DMS79 (cell line): ENCODE measurements at regions not wholly inside any gene's neighbourhood (a gene's known extent, or its start where the extent isn't known, plus 50 kb on each side); places are given as distances from the start of the nearest gene placed in this dataset.
"Not testable (repeated sequence)": the region's sequence is repeated elsewhere in the genome, so short reads cannot be mapped to it uniquely, and the experiment has no call there.

Experiments used
- DNase-seq: peaks from one replicate; lab custom pipeline; 2025; lab: John Stamatoyannopoulos, UW

DNA sequence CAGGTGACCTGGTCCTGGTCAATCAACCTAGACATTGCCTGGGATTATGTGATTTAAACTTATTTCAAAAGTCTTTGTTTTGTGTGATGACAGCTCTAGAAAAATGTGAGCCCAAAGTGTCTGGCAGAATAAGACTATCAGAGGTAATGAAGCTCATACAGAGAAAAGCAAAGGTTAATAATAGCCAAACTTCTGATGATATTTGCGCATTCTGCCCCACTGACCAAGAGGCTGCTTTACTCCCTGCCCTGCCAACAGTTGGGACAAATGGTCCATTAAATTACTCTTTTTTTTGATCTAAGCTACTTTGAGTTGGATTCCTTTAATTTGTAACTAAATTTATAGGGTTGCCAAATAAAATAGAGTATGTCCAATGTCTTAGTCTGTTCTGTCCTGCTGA, 911.2 kb downstream of the MCTP2 start:
- no peak for DNase-seq

DNA sequence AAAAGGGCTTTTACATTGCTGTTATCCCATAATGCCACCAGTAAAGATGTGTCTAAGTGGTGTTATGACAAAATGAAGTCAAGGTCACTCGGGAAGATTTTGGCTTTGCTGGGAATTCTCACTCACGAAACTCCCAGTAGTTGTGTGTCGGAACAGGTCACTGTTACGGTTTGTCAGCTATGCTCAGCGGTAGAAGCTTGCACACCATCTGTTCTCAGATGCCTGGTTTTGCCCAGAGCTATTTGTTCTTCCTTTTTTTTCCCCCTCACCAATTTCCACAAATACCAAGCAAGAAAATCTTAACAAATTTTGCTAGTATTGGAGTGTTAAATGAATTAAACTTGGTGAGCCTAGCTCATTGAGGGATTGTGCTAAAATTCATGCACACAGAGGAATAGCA, 915.1 kb downstream of the MCTP2 start:
- no peak for DNase-seq

DNA sequence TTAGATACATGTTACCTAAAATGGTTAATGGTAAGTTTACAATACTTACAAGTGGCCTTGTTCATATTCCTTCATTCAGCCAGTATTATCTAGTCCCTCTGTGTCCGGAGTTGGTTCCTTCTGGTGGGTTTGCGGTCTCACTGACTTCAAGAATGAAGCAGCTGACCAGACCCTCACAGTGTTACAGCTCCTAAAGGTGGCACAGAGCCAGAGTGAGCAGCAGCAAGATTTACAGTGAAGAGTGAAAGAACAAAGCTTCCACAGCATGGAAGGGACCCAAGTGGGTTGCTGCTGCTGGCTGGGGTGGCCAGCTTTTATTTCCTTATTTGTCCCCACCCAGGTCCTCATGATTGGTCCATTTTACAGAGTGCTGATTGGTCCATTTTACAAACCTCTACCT, 916.8 kb downstream of the MCTP2 start:
- no peak for DNase-seq

DNA sequence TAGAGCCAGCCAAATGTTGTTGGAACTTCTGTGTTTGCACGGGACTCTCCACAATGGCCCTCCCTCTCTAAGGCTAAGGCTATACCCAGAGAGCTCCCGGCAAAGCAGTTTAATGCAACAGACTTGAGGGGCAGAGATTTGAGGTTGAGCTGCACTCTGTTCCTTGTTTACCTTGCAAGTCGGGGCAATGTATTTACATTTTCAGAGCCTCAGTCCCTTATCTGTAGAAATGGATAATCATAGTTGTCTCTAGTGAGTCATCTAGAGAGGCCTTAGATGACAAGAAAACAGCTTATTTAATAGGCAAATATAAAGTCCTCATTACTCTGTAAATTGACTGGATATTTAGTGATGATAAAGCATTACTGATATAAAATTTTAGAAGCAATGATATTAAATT, 917.7 kb downstream of the MCTP2 start:
- DNase-seq, result no peak

DNA sequence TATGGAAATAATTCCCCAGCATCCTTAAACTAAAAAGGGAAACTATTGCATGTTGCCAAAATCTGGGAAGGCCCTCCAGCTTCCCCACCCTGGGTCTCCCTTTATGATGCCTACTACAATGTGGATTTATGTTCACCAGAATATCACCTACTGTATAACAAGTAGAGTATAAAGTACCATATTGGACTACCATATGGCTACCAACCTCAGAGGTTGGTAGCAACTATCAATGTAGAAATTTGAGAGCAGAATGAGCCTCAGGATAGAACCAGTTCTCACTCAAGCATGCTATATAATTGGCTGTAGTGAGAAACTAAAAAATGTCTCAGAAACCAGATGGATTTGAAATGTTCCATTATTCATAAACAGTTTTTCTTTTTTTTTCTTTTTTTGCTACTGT, 918.4 kb downstream of the MCTP2 start:
- DNase-seq, result no peak

DNA sequence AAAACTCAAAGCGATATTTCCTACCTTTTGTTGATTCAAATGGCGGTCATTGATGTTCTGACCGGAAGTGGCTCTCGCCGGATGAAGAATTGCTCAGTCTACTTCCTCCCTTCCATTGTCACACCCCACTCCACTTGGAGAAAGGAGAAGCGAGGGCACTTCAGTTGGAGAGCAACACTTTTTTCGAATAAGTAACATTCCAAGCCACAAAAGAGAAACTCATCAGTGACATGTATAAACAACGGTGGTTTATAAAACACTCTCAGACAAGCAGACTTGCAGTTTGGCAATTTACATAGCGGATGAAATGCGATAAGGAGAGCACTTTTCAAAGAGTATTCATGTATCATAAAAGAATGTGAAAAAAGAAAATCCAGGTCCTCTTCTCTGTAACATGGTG, 919.1 kb downstream of the MCTP2 start:
- DNase-seq, result no peak

DNA sequence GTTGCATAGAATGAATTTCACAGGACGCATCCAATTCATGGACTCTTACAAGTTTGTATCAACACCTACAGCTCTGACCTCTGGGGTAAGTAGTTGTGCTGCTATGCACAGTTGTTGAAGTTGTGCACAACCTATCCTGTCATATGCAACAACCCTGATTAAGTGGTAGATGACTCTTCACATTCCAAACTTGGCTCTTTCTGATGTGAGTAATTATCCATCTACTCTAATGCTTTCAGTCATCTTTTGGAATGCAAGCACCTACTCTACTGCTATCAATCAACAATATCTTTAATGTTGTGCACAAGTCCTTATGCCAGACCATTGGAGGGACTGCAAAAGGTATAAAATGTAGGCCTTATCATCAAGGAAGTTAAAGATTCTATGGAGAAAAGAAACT, 921.4 kb downstream of the MCTP2 start:
- no peak for DNase-seq

DNA sequence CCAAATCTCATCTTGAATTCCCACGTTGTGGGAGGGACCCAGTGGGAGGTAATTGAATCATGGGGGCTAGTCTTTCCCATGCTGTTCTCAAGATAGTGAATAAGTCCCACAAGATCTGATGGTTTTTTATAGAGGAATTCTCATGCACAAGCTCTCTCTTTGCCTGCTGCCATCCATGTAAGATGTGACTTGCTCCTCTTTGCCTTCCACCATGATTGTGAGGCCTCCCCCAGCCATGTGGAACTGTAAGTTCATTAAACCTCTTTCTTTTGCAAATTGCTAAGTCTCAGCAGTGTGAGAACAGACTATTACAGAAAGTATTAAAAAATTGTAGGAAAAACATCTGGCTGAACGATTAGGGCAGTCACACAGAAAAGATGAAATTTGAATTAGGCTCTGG, 921.8 kb downstream of the MCTP2 start:
- not testable (repeated sequence) for DNase-seq

DNA sequence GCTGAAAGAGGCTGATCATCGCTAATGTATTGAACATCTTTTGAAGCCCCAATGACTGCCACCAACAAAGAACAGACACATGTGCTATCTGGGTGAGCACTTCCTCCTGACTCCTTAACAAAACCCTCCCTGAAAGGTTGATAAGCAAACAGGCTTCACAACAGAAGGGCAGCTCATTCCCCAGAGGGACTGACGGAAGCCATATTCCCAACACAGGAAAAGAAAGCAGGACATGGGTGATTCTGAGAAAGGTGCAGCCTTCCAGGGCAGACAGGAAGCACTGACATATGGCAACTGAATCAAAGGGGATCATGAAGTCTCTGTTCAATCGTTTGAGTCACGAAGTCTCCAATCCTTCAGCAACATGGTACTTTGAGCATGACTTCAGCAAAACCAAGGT, 929.0 kb downstream of the MCTP2 start:
- no peak for DNase-seq

DNA sequence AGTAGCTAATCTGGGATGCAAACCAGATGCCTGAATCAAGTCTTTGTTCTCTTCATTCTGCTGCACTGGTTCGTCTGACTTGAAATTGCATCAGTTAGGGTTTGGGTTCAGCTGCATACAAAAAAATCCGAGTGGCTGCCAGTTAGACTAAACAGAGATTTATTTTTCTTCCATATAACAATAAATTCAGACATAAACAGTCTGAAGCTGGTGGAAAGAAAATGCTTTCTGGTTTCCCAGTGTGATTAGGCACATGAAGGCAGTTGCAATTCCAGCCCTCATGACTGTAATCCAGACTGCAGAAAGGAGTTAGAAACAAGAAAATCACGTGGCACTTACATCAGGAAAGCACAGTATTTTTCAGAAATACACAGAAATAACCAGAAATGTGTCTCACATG, 930.7 kb downstream of the MCTP2 start:
- DNase-seq, result no peak

DNA sequence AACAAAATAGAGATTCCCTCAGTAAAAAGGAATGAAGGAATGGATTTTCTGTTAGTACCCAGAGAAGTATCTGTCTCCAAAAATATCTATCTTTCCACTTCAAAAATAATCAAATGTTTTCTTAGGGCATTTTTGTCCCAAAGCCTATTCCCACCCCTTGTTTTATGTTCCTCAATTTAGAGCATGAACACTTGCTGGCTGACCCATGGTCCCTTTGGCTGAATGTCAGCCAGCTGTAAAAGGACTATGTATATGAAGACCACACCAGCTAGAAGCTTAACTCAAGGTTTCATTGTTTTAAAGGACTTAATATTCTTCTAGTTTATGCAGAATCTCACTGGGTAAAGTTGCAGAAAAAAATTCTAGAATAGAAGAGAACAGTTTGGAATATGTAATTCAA, 931.2 kb downstream of the MCTP2 start:
- DNase-seq, result no peak

DNA sequence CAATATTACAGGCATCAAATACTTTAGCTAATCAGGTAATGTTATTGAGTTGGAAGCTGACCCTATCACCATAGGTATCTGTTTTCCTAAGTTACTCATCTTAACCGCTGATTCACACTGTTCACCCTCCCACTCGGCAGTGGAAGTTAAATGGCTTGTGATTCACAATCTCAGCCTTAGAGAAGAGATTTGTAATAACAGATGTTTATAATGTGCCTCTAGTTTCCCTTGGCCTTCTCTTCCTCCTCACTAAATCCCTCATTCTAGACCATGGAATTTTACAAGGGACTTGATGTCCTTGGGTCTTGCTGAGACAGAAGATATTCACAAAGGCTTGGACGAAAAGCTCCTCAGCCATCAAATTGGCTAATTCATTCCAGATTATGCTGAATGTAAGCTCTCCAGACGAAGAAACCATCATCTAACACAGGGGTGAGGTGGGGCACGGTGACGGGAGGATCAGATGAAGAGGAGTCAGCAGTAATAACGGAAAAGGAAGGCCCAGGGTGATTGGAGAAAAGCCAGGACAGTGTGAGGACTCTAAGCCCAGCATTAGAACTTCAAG, 931.7 kb downstream of the MCTP2 start:
- no peak for DNase-seq

DNA sequence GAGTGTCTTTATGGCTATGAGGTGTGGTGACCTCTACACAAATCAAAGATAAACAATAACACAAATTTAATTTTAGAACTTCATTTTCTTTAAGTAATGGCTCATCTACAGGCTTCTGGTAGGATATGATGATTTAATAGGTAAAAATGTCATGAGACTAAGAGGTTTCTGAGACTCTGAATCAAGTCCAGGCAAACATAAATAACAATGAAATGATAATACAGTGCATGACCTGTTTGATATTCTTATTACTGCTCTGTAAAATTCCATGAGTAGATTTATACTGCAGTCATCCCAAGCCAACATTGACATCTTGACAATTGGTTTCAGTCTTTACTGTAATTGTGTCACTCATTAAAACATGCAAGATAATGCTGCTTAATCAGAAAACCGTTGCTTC, 936.8 kb downstream of the MCTP2 start:
- DNase-seq, result no peak

DNA sequence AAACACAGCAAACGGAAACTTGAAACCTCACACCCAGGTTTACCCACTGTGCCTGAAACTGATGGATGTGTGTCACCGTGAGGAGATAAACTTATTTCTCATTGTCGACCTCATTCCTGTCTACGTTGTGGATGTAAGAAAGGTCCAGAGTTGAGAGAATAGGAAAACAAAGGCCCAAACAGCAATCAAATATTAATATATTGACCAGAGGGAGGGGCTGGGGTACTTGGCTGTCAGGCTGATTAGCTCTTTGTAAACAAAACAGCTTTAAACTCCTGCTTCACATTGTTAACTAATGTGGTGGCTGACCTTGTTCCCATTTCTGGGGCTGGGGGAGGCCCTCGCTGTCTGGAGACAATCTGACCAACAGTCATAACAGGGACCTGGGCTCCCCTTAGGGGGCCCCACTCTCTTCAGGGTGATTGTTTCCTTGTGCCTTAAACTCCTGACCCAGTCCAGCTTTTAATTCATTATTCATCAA, 937.6 kb downstream of the MCTP2 start:
- no peak for DNase-seq

DNA sequence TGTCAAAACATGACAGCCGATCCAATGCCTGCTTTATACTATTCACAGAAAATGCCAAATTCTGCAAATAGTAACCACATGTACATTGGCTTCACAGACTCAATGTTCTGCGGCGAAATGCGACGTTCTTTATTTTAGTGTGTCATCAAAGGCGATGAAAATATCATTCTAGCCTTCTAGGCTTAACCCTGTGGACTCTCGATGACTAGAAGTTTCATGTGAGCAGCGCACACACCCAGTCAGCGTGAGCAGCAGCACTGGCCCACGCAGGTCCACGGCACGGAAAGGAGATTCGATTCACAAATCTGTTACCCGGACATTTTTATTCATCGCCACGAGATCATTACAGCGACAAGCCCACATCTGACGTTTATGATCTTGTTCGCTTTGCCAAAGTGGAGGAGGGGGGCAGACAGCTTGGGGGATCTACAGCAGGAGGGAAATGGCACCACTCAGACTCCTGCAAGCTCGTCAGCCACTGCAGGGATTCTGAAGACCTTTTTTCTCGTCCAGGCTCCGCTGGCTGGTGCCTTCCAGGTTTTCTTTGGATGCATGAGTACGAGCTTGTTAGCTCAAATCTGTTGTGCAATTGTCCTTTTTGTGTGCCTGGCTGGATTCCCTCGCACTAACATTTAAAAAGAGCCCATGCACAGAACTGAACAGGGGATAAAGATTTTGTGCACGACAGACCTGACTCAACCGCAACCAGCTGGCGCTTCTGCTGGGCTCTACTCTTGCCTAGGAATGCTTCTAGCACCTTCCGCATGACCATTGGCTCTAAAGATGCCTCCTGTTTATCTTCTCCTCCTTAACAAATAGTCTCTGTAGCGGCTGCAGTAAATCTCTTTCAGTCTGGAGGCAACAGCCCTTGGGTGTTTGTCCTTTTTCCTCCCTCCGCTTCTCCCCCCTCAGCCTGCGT, 938.4 kb downstream of the MCTP2 start:
- no peak for DNase-seq

DNA sequence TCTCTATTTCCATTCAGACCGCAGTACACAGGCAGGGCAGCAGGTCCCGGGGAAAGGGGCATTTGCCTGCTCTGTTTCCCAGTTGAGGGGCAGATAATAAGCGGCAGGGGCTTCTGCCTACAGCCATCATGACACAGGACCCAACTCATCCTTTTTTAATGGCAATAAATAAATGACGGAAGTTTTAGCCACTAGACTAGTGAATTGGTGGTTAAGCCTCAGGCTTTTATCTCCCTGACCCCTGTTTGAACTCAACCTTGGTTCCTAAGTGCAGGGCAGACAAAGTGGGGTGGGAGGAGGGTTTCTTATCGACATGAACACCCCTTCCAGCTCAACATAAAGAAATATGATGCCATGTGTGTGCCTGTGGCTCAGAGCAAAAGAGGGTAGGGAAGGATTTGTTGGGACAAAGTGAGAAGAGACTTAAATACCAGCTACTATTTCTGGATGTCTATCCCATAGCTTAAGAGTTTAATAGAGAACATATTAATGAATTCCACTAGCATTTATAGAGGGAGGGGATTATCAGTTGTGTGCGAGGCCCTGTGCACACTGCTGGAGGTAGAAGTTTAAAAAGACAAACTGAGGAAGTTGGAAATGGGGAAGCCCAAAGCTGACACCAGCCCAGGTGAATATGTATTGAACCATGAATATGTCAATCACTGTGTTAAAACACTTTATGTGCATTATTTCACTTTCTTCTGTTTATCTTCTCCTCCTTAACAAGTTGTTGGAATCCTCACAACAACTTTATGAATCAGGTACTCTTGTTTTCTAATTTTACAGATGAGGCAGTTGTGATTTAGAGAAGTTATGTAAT, 939.4 kb downstream of the MCTP2 start:
- DNase-seq, result no peak

DNA sequence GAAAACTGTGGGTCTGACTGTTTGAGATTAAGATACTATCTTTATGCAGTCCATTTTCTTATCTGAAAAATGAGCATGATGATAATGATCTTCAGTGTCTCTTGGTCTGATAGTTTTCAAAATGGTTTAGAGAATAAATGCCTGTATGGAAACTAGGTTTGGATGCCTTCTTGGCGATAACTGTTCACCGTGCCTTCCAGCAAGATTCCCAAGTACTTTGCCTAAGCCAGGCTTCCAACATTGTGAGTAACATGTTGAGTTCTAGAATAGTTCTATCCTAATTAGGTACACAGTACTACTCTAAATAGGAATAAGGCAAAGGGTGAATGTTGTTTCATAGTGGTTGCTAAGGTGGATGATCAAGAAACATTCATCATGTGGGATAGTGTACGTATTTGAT, 940.2 kb downstream of the MCTP2 start:
- DNase-seq, result no peak

DNA sequence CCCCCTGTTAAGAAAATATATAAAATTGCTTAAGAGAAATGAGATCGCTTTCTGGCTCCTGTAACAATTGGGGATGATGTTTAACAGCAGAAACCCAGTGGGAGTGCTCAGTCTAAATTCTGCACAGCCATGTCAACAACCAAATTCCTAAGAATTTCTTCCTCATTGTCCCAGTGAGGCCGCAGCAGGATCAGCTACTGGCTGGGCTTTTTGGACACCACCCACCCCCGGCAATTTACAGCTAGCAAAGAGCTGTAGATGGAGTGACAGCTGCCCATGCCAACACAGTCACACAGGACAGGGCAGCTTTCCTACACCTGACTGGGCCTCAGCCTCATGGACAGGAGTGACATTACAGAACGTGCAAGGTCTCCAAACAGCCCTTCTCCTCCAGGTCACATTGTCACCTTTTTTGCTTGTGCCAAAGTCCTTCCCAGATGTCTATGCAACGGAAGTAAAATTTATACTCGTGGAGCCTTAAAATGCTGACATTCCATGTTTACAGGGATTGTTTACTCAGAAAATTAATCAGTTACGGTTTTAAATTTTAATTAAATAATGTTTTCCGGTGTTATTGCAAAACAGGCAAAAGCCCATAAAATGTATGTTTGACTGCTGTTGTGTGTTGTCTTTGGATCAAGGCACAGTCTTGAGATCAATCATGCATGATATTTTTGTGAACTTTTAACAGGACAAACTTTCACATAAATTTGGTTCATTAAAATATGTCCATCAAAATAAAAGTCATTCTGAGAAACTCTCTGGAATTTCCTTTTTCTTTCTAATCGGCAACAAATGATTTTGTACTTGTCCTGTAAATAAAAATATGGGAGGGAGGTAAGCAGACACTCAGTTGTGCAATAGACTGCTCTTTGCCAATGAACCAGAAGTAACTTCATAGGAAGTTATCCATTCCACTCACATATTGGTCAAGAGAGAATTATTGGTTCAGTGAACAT, 943.2 kb downstream of the MCTP2 start:
- no peak for DNase-seq

DNA sequence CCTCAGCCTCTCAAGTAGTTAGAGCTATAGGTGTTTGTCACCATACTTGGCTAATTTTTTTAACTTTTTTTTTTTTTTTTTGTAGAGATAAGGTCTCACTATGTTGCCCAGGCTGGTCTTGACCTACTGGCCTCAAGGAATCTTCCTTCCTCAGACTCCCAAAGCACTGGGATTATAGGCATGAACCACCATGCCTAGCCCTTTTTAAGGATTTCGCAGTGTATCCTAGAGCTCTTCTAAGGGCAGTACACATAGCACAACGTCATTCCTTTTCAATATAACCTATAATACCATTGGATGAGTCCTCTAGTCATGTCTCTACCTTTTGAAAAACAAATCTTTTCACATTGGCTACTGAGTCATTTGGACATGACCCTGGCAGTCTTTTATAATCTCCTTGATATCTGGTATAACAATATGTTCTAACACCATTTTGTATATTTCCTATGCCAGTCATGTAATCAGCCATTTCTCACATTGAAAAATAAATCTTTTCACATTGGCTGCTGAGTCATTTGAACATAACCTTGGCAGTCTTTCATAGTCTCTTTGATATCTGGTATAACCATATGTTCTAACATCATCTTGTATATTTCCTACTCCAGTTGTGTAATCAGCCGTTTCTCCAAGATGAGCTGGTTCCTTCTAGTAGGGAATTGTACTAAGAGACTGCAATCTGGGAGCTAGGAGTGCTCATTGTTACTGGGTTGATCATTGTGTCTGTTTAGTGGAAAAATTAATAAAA, 944.7 kb downstream of the MCTP2 start:
- DNase-seq, result no peak

DNA sequence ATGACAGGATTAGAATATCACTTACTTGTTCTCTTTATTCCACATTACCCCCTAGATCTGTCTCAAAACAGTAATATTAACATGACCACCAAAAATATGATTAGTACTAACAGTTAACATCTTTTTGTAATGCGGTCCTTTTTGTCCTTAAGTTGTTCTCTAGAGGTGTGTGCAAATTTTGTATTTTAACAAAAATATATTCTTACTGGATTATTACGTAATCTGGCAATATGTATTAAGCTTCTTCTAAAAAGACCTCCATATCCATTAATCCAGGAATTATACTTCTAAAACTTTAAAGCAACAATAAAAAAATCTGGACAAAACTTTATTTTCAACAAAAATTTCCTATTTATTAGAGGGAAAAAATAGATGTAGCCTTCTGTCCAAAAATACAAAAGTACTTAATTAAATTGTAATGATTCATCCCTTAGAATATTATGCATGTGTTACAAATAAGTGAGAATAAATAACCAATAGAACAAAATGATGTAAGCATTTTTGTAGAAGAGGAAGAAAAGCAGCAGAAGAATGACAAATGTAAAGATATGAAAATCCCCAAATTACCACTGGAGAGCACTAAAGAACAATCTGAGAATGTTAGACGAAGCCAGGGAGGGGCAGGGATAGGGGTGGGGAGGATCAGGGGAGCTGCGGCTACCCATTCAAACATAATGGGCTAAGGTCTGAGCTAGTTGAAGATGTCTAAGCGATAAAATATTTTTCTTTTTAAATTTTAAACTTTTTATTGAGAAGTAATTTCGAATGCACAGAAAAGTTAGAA, 945.6 kb downstream of the MCTP2 start:
- no peak for DNase-seq
